Kidney (tissue), 13 donors: ENCODE measurements at regions not wholly inside any gene's neighbourhood (a gene's known extent, or its start where the extent isn't known, plus 50 kb on each side); places are given as distances from the start of the nearest gene placed in this dataset.

Experiments used
- DNase-seq, 5 donors: peaks; one replicate each; pipeline ENCODE4 v3.0.0-alpha.2; 2013 to 2020
- FAIRE-seq: peaks from 2 replicates; lab custom pipeline; 2012; peaks lifted over from hg19 to GRCh38; lab: Jason Lieb, UNC
- H3K27ac ChIP-seq, 2 donors: one replicate each; pipeline ENCODE4 v1.7.0; 2013; ENCODE audit warnings: low read depth in 2 of 2, low read length in 2 of 2, inconsistent platforms in 1 of 2
- H3K27me3 ChIP-seq: one replicate; pipeline ENCODE4 v1.7.1; 2013; ENCODE audit warnings: low read length, inconsistent platforms; ENCODE audit not compliant: control insufficient read depth, insufficient read depth
- H3K36me3 ChIP-seq, 3 donors: one replicate each; pipeline versions ENCODE4 v1.7.0 to v1.7.1; 2013; ENCODE audit warnings: low read length in 3 of 3, control low read depth in 1 of 3, inconsistent platforms in 1 of 3; ENCODE audit not compliant: insufficient read depth in 3 of 3, control insufficient read depth in 2 of 3
- H3K4me1 ChIP-seq, 3 donors: one replicate each; pipeline versions ENCODE4 v1.7.0 to v1.7.1; 2013; ENCODE audit warnings: low read length in 3 of 3, inconsistent platforms in 1 of 3, low read depth in 1 of 3; ENCODE audit not compliant: control insufficient read depth in 2 of 3, insufficient read depth in 2 of 3
- H3K4me3 ChIP-seq, 3 donors: one replicate each; pipeline versions ENCODE4 v1.7.0 to v1.8.1; 2013; ENCODE audit warnings: low read length in 3 of 3, control low read depth in 1 of 3, inconsistent platforms in 1 of 3
- H3K9ac ChIP-seq, 3 donors: one replicate each; pipeline versions ENCODE4 v1.7.0 to v1.7.1; 2013; ENCODE audit warnings: low read length in 3 of 3, control low read depth in 1 of 3, inconsistent platforms in 1 of 3
- H3K9me3 ChIP-seq, 3 donors: one replicate each; pipeline versions ENCODE4 v1.7.0 to v1.7.1; 2013; ENCODE audit warnings: low read length in 3 of 3, control low read depth in 1 of 3, inconsistent platforms in 1 of 3; ENCODE audit not compliant: control insufficient read depth in 2 of 3, insufficient read depth in 1 of 3
- intact Hi-C: fragments of 100-400 bp; cut with DNase I; formaldehyde crosslinking; loops from one replicate; pipeline ENCODE4 v1.11.1; 2022
- TF ChIP-seq, protein P1 (sequence below): IDR thresholded peaks from 3 replicates; pipeline ENCODE4 v1.5.1; 2012; ENCODE audit warnings: mild to moderate bottlenecking, moderate library complexity, borderline replicate concordance; ENCODE audit not compliant: insufficient read depth; ENCODE audit errors: extremely low read depth
- donor health status: control.
- donor health status: control.
- donor health status: control.
- donor health status: control.
- donor health status: control.
- donor health status: DM: yes; HTN: yes; CAD: no.
- donor health status: Normal renal cell carcinoma (clear cell type).

GRCh38 chr3:132872711-132873110, 150.5 kb upstream of the NPHP3 start:
- H3K9ac ChIP-seq: no peak overlapping the region
- TF ChIP-seq, protein P1, sequence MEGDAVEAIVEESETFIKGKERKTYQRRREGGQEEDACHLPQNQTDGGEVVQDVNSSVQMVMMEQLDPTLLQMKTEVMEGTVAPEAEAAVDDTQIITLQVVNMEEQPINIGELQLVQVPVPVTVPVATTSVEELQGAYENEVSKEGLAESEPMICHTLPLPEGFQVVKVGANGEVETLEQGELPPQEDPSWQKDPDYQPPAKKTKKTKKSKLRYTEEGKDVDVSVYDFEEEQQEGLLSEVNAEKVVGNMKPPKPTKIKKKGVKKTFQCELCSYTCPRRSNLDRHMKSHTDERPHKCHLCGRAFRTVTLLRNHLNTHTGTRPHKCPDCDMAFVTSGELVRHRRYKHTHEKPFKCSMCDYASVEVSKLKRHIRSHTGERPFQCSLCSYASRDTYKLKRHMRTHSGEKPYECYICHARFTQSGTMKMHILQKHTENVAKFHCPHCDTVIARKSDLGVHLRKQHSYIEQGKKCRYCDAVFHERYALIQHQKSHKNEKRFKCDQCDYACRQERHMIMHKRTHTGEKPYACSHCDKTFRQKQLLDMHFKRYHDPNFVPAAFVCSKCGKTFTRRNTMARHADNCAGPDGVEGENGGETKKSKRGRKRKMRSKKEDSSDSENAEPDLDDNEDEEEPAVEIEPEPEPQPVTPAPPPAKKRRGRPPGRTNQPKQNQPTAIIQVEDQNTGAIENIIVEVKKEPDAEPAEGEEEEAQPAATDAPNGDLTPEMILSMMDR: no peak
- intact Hi-C loops: no loop called here
- H3K9me3 ChIP-seq: no peaks in the 10 kb centered on the region
- DNase-seq (no peak), FAIRE-seq (no peak)
- no peak overlapping the region for H3K4me3 ChIP-seq
- H3K4me1 ChIP-seq: no peaks in the 10 kb centered on the region
- no peak overlapping the region for H3K27ac ChIP-seq
- no peaks in the 10 kb centered on the region for H3K36me3 ChIP-seq
- no peaks in the 10 kb centered on the region for H3K27me3 ChIP-seq

GRCh38 chr3:132871956-132872355, 149.7 kb upstream of the NPHP3 start:
- H3K9ac ChIP-seq: no peak overlapping the region
- no peak for DNase-seq
- intact Hi-C loops: no loop called here
- H3K27ac ChIP-seq: no peak overlapping the region
- no peaks in the 10 kb centered on the region for H3K4me1 ChIP-seq
- H3K36me3 ChIP-seq: no peaks in the 10 kb centered on the region
- no peak overlapping the region for H3K4me3 ChIP-seq
- no peak for FAIRE-seq
- no peaks in the 10 kb centered on the region for H3K27me3 ChIP-seq
- H3K9me3 ChIP-seq: no peaks in the 10 kb centered on the region
- TF ChIP-seq, protein P1: no peak

DNA sequence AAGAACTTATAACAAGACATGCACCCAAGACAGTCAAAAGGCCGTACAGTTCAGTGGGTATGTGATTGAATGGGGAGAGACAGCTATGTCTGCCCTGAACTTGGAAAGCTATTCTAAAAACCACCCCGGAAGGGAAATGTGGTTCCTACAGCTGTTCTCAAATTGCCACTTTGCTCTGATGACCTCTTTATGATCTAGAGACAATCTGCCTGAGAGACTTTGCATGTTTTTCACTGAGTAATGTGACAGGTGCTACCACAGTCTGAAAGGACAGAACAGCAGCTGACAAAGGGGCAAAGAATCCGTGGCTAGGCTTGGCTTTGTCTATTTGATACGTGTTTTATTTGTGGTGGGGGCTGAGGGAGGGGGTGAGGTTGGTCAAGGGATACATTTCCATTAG, 148.3 kb upstream of the NPHP3 start:
- Histone ChIP-seq H3K4me1 (no peaks in the 10 kb centered on the region), H3K4me3 (no peak overlapping the region), H3K27me3 (no peaks in the 10 kb centered on the region), H3K27ac (no peak overlapping the region), H3K36me3 (no peaks in the 10 kb centered on the region), H3K9ac (no peak overlapping the region), H3K9me3 (no peaks in the 10 kb centered on the region)
- TF ChIP-seq, protein P1: no peak
- FAIRE-seq: no peak
- intact Hi-C loops: no loop called here
- DNase-seq: peak in 2 of 5 donors; percentile 4 to 12

DNA sequence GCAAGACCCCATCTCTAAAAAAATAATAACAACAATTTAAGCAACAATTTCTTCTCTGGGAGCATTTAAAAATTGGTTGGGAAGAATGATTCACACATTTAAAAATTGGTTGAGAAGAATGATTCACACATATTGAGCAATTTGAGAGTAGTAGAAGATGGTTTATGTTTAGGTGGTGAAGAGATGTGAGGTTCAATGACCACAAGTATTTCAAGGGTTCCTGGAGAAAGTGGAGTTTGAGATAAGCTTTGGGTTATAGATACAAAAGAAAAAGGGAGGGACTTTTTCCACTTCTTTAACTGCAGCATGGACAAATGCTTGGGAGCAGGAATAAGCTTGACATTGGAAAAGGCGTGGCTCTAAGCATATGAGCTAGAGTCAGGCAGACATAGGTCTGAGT, 145.7 kb upstream of the NPHP3 start:
- Histone ChIP-seq H3K4me3 (no peak overlapping the region), H3K27ac (no peak overlapping the region), H3K4me1 (no peaks in the 10 kb centered on the region), H3K36me3 (no peaks in the 10 kb centered on the region), H3K9ac (no peak overlapping the region), H3K27me3 (no peaks in the 10 kb centered on the region), H3K9me3 (no peaks in the 10 kb centered on the region)
- no peak for FAIRE-seq
- no peak for DNase-seq
- intact Hi-C loops: no loop called here
- TF ChIP-seq, protein P1: no peak
